GM23338 (cell line): ENCODE measurements at regions not wholly inside any gene's neighbourhood (a gene's known extent, or its start where the extent isn't known, plus 50 kb on each side); places are given as distances from the start of the nearest gene placed in this dataset.

Experiments
- ATAC-seq: fragments of 200-7000 bp; cut with Tn5 transposase; 3 replicates; pipeline ENCODE4 v1.9.1; 2020
- DNase-seq: peaks from one replicate; pipeline ENCODE4 v3.0.0-alpha.2; 2015; ENCODE audit warnings: low spot score
- H2AFZ ChIP-seq: fragments of 200-600 bp; sonication (generic); 2 replicates; pipeline ENCODE4 v1.8.0; 2016; ENCODE audit warnings: antibody characterized with exemption, mild to moderate bottlenecking, moderate library complexity
- H3F3A ChIP-seq: fragments of 200-600 bp; sonication (generic); replicated peaks from 2 replicates; pipeline ENCODE4 v1.8.0; 2017; ENCODE audit warnings: antibody characterized with exemption, mixed run types, low read depth
- H3K27ac ChIP-seq: fragments of 200-600 bp; sonication (generic); 2 replicates; pipeline ENCODE4 v1.6.1; 2016; ENCODE audit warnings: low read depth
- H3K27me3 ChIP-seq: fragments of 200-600 bp; sonication (generic); 2 replicates; pipeline ENCODE4 v1.8.0; 2016; ENCODE audit warnings: mild to moderate bottlenecking, mixed run types, moderate library complexity; ENCODE audit not compliant: insufficient read depth
- H3K36me3 ChIP-seq: fragments of 200-600 bp; sonication (generic); 2 replicates; pipeline ENCODE4 v1.8.0; 2016; ENCODE audit warnings: mild to moderate bottlenecking; ENCODE audit not compliant: insufficient read depth
- H3K4me1 ChIP-seq: fragments of 200-600 bp; sonication (generic); 2 replicates; pipeline ENCODE4 v1.8.0; 2016; ENCODE audit warnings: mild to moderate bottlenecking, moderate library complexity; ENCODE audit not compliant: insufficient read depth
- H3K4me2 ChIP-seq: fragments of 200-600 bp; sonication (generic); 2 replicates; pipeline ENCODE4 v1.7.1; 2017; ENCODE audit warnings: mixed run types
- H3K4me3 ChIP-seq: fragments of 200-600 bp; sonication (generic); 2 replicates; pipeline ENCODE4 v1.6.1; 2016; ENCODE audit warnings: mixed run types
- H3K79me2 ChIP-seq: fragments of 200-600 bp; sonication (generic); replicated peaks from 2 replicates; pipeline ENCODE4 v1.8.0; 2017; ENCODE audit warnings: mild to moderate bottlenecking; ENCODE audit not compliant: insufficient read depth
- H3K9me2 ChIP-seq: fragments of 200-600 bp; sonication (generic); 2 replicates; pipeline ENCODE4 v1.8.0; 2017; ENCODE audit not compliant: insufficient read depth
- H4K20me1 ChIP-seq: fragments of 200-600 bp; sonication (generic); replicated peaks from 2 replicates; pipeline ENCODE4 v1.8.0; 2017; ENCODE audit warnings: mild to moderate bottlenecking; ENCODE audit not compliant: insufficient read depth
- H3K27ac Mint-ChIP-seq: 2 replicates; pipeline ENCODE4 v1.8.0; 2020; ENCODE audit warnings: inconsistent platforms, mild to moderate bottlenecking, moderate library complexity, mixed read lengths
- H3K27me3 Mint-ChIP-seq: 3 replicates; pipeline ENCODE4 v1.8.0; 2022; ENCODE audit warnings: low read depth, mild to moderate bottlenecking, moderate library complexity, mixed read lengths, inconsistent platforms; ENCODE audit not compliant: insufficient read depth, poor library complexity
- H3K36me3 Mint-ChIP-seq: 3 replicates; pipeline ENCODE4 v1.8.0; 2021; ENCODE audit warnings: low read depth, mild to moderate bottlenecking, inconsistent platforms, moderate library complexity, mixed read lengths
- H3K4me1 Mint-ChIP-seq: 3 replicates; pipeline ENCODE4 v1.8.0; 2020; ENCODE audit warnings: mild to moderate bottlenecking, inconsistent platforms, mixed read lengths
- H3K4me3 Mint-ChIP-seq: 3 replicates; pipeline ENCODE4 v1.8.0; 2021; ENCODE audit warnings: moderate library complexity, mild to moderate bottlenecking, inconsistent platforms, mixed read lengths
- H3K9me3 Mint-ChIP-seq: 3 replicates; pipeline ENCODE4 v1.8.0; 2020; ENCODE audit warnings: moderate library complexity, mild to moderate bottlenecking, inconsistent platforms, mixed read lengths
- CREB1 ChIP-seq: fragments of 250-450 bp; sonication (Bioruptor Pico); IDR thresholded peaks from 2 replicates; pipeline ENCODE4 v1.5.0; 2020; ENCODE audit warnings: low read depth, mild to moderate bottlenecking, moderate library complexity
- JUNB ChIP-seq: IDR thresholded peaks from one replicate; pipeline ENCODE4 v1.6.1; 2016; ENCODE audit warnings: antibody characterized with exemption; ENCODE audit not compliant: unreplicated experiment
- NANOG ChIP-seq: IDR thresholded peaks from 2 replicates; pipeline ENCODE4 v1.6.1; 2016; ENCODE audit warnings: antibody characterized with exemption, borderline replicate concordance
- TF ChIP-seq, protein P1 (sequence below): IDR thresholded peaks from 2 replicates; pipeline ENCODE4 v1.6.1; 2016; ENCODE audit warnings: antibody characterized with exemption
- TF ChIP-seq, protein P2 (sequence below): IDR thresholded peaks from one replicate; pipeline ENCODE4 v1.6.1; 2018; ENCODE audit warnings: antibody characterized with exemption; ENCODE audit not compliant: unreplicated experiment
- TF ChIP-seq, protein P3 (sequence below), 2 experiments: fragments of 200-600 bp in 1 of 2; sonication (generic) in 1 of 2; conservative IDR thresholded peaks; 2 replicates each; pipeline versions ENCODE4 v1.5.1 to v1.6.1; 2016 to 2017; ENCODE audit warnings: antibody characterized with exemption in 2 of 2, low read depth in 2 of 2, mild to moderate bottlenecking in 2 of 2, moderate library complexity in 1 of 2

- DNase-seq, result no peak
- H3K9me2 ChIP-seq, result no peaks in the 10 kb centered on the region
- H3K4me3 ChIP-seq, result no peak overlapping the region
- no peaks in the 10 kb centered on the region for H3F3A ChIP-seq
- Mint-ChIP-seq H3K4me1 (no peaks in the 10 kb centered on the region), H3K27me3 (peaks cover 2% of the 10 kb centered on the region), H3K27ac (no peak overlapping the region), H3K4me3 (no peak overlapping the region), H3K9me3 (no peaks in the 10 kb centered on the region; the same call in 2 of the 3 replicates), H3K36me3 (no peaks in the 10 kb centered on the region)
- no peak overlapping the region for H3K4me2 ChIP-seq
- no peaks in the 10 kb centered on the region for H4K20me1 ChIP-seq
- TF ChIP-seq CREB1 (CRISPR knock-in tag), result no peak
- TF ChIP-seq, protein P1, sequence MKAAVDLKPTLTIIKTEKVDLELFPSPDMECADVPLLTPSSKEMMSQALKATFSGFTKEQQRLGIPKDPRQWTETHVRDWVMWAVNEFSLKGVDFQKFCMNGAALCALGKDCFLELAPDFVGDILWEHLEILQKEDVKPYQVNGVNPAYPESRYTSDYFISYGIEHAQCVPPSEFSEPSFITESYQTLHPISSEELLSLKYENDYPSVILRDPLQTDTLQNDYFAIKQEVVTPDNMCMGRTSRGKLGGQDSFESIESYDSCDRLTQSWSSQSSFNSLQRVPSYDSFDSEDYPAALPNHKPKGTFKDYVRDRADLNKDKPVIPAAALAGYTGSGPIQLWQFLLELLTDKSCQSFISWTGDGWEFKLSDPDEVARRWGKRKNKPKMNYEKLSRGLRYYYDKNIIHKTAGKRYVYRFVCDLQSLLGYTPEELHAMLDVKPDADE, result no peak
- TF ChIP-seq, protein P2, sequence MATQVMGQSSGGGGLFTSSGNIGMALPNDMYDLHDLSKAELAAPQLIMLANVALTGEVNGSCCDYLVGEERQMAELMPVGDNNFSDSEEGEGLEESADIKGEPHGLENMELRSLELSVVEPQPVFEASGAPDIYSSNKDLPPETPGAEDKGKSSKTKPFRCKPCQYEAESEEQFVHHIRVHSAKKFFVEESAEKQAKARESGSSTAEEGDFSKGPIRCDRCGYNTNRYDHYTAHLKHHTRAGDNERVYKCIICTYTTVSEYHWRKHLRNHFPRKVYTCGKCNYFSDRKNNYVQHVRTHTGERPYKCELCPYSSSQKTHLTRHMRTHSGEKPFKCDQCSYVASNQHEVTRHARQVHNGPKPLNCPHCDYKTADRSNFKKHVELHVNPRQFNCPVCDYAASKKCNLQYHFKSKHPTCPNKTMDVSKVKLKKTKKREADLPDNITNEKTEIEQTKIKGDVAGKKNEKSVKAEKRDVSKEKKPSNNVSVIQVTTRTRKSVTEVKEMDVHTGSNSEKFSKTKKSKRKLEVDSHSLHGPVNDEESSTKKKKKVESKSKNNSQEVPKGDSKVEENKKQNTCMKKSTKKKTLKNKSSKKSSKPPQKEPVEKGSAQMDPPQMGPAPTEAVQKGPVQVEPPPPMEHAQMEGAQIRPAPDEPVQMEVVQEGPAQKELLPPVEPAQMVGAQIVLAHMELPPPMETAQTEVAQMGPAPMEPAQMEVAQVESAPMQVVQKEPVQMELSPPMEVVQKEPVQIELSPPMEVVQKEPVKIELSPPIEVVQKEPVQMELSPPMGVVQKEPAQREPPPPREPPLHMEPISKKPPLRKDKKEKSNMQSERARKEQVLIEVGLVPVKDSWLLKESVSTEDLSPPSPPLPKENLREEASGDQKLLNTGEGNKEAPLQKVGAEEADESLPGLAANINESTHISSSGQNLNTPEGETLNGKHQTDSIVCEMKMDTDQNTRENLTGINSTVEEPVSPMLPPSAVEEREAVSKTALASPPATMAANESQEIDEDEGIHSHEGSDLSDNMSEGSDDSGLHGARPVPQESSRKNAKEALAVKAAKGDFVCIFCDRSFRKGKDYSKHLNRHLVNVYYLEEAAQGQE, result no peak
- H3K27ac ChIP-seq, result no peak overlapping the region
- no peaks in the 10 kb centered on the region for H3K36me3 ChIP-seq
- no peaks in the 10 kb centered on the region for H3K27me3 ChIP-seq
- no peaks in the 10 kb centered on the region for H3K4me1 ChIP-seq
- no peak overlapping the region for H2AFZ ChIP-seq
- ATAC-seq, result no peak
- H3K79me2 ChIP-seq, result no peaks in the 10 kb centered on the region
Observed at GRCh38 chr15:69517052-69517451, 64.4 kb downstream of the RPLP1 start.

- H3K4me1 ChIP-seq, result 0 out of 2 replicates have a peak, but pooled peaks cover 2% of the 10 kb centered on the region
- H3K4me3 Mint-ChIP-seq, result no peak overlapping the region
- DNase-seq (no peak), ATAC-seq (no peak)
- peaks cover 2% of the 10 kb centered on the region for H3K27me3 Mint-ChIP-seq
- no peak overlapping the region for H3K27ac ChIP-seq
- H3K4me3 ChIP-seq, result no peak overlapping the region
- no peaks in the 10 kb centered on the region for H3K36me3 ChIP-seq
- no peaks in the 10 kb centered on the region for H3F3A ChIP-seq
- no peaks in the 10 kb centered on the region for H3K27me3 ChIP-seq
- H3K4me1 Mint-ChIP-seq, result peaks cover 4% of the 10 kb centered on the region
- TF ChIP-seq, protein P3, sequence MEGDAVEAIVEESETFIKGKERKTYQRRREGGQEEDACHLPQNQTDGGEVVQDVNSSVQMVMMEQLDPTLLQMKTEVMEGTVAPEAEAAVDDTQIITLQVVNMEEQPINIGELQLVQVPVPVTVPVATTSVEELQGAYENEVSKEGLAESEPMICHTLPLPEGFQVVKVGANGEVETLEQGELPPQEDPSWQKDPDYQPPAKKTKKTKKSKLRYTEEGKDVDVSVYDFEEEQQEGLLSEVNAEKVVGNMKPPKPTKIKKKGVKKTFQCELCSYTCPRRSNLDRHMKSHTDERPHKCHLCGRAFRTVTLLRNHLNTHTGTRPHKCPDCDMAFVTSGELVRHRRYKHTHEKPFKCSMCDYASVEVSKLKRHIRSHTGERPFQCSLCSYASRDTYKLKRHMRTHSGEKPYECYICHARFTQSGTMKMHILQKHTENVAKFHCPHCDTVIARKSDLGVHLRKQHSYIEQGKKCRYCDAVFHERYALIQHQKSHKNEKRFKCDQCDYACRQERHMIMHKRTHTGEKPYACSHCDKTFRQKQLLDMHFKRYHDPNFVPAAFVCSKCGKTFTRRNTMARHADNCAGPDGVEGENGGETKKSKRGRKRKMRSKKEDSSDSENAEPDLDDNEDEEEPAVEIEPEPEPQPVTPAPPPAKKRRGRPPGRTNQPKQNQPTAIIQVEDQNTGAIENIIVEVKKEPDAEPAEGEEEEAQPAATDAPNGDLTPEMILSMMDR (conservative IDR thresholded peaks at IDR 0.05; ENCODE audit: low read depth in 2 of 2), result no peak
- TF ChIP-seq, protein P1, result no peak
- TF ChIP-seq NANOG, result no peak
- TF ChIP-seq JUNB, result no peak
- TF ChIP-seq, protein P2, result no peak
- no peak overlapping the region for H3K27ac Mint-ChIP-seq
- H4K20me1 ChIP-seq, result no peaks in the 10 kb centered on the region
- H3K79me2 ChIP-seq, result no peaks in the 10 kb centered on the region
- no peak overlapping the region for H3K4me2 ChIP-seq
- H2AFZ ChIP-seq, result no peak overlapping the region
- no peaks in the 10 kb centered on the region for H3K9me2 ChIP-seq
- no peaks in the 10 kb centered on the region for H3K9me3 Mint-ChIP-seq
- H3K36me3 Mint-ChIP-seq, result no peaks in the 10 kb centered on the region
Observed at GRCh38 chr15:69518806-69519205, 66.2 kb downstream of the RPLP1 start.
